Upper lobe of left lung (tissue), 4 donors: ENCODE measurements at regions not wholly inside any gene's neighbourhood (a gene's known extent, or its start where the extent isn't known, plus 50 kb on each side); places are given as distances from the start of the nearest gene placed in this dataset.

Experiments used
- EP300 ChIP-seq, 4 donors: sonication (generic); formaldehyde crosslinking; IDR thresholded peaks; one replicate each; pipeline ENCODE4 v1.5.1; 2017; ENCODE audit warnings: antibody characterized with exemption in 4 of 4, control low read depth in 2 of 4
- POLR2A ChIP-seq, 4 donors: fragments of 450-650 bp; IDR thresholded peaks; one replicate each; pipeline ENCODE4 v1.5.1; 2016 to 2017; ENCODE audit warnings: antibody characterized with exemption in 4 of 4, mild to moderate bottlenecking in 2 of 4
- POLR2AphosphoS5 ChIP-seq, 2 donors: sonication (generic); formaldehyde crosslinking; IDR thresholded peaks; one replicate each; pipeline ENCODE4 v1.5.1; 2017; ENCODE audit warnings: antibody characterized with exemption in 2 of 2
- TF ChIP-seq, protein P1 (sequence below), 6 experiments: fragments of 450-650 bp in 4 of 6; fragments of 200-600 bp in 2 of 6; sonication (generic) in 2 of 6; IDR thresholded peaks; one replicate each; pipeline ENCODE4 v1.5.1; 2016 to 2019; ENCODE audit warnings: antibody characterized with exemption in 6 of 6

DNA sequence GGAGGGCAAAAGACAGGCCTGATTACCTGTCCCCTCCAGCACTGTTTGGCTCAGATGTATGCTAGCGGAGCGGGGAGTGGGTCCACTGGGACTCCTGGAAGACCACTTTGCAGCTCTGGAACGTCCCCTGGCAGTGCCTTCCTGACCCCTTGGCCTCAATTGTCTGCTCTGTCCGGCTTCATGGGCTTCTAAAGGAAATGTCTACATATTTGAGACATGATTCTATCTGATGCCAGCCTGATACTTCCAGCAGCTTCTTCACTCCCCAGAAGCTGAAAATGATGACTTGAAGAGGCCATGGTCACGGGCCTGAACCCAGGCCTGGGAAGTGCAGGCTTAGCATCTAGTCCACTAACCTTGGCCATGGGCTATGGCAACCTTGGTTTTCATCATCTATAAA is 112.1 kb downstream of the ACAA2 start:
- no peak for TF ChIP-seq POLR2AphosphoS5 (IDR thresholded peaks at IDR 0.05)
- TF ChIP-seq POLR2A (IDR thresholded peaks at IDR 0.05), result no peak
- TF ChIP-seq, protein P1, sequence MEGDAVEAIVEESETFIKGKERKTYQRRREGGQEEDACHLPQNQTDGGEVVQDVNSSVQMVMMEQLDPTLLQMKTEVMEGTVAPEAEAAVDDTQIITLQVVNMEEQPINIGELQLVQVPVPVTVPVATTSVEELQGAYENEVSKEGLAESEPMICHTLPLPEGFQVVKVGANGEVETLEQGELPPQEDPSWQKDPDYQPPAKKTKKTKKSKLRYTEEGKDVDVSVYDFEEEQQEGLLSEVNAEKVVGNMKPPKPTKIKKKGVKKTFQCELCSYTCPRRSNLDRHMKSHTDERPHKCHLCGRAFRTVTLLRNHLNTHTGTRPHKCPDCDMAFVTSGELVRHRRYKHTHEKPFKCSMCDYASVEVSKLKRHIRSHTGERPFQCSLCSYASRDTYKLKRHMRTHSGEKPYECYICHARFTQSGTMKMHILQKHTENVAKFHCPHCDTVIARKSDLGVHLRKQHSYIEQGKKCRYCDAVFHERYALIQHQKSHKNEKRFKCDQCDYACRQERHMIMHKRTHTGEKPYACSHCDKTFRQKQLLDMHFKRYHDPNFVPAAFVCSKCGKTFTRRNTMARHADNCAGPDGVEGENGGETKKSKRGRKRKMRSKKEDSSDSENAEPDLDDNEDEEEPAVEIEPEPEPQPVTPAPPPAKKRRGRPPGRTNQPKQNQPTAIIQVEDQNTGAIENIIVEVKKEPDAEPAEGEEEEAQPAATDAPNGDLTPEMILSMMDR (IDR thresholded peaks at IDR 0.05), result no peak
- TF ChIP-seq EP300 (IDR thresholded peaks at IDR 0.05), result no peak
